CD14-positive monocyte (primary cell): ENCODE measurements at regions not wholly inside any gene's neighbourhood (a gene's known extent, or its start where the extent isn't known, plus 50 kb on each side); places are given as distances from the start of the nearest gene placed in this dataset.

Experiments
- DNase-seq, 3 donors: peaks; one replicate each; pipeline ENCODE4 v3.0.0-alpha.2; 2011 to 2022
- H2AFZ ChIP-seq: 2 replicates; pipeline ENCODE4 v1.6.0; 2012; ENCODE audit warnings: mild to moderate bottlenecking, low read depth, low read length, inconsistent platforms; ENCODE audit not compliant: insufficient read depth, poor library complexity, severe bottlenecking
- H3K27ac ChIP-seq, 2 donors: 1 replicate in 1 of 2; 2 replicates in 1 of 2; pipeline ENCODE4 v1.5.1; 2012 to 2013; ENCODE audit warnings: low read length in 2 of 2, control low read depth in 1 of 2, inconsistent platforms in 1 of 2, low read depth in 1 of 2, mild to moderate bottlenecking in 1 of 2
- H3K27me3 ChIP-seq, 2 donors: one replicate each; pipeline versions ENCODE4 v1.6.0 to v1.6.1; 2011 to 2013; ENCODE audit warnings: low read length in 2 of 2; ENCODE audit not compliant: control insufficient read depth in 2 of 2, insufficient read depth in 2 of 2
- H3K36me3 ChIP-seq, 2 donors: replicated peaks in 1 of 2; 1 replicate in 1 of 2; 2 replicates in 1 of 2; pipeline versions ENCODE4 v1.5.1 to v1.6.1; 2012 to 2013; ENCODE audit warnings: low read length in 2 of 2, control low read depth in 1 of 2, inconsistent platforms in 1 of 2, mild to moderate bottlenecking in 1 of 2; ENCODE audit not compliant: insufficient read depth in 2 of 2, control insufficient read depth in 1 of 2
- H3K4me1 ChIP-seq, 2 donors: 1 replicate in 1 of 2; 2 replicates in 1 of 2; pipeline versions ENCODE4 v1.5.1 to v1.6.1; 2012 to 2013; ENCODE audit warnings: low read length in 2 of 2, control low read depth in 1 of 2, inconsistent platforms in 1 of 2, mild to moderate bottlenecking in 1 of 2, moderate library complexity in 1 of 2; ENCODE audit not compliant: insufficient read depth in 2 of 2, control insufficient read depth in 1 of 2
- H3K4me2 ChIP-seq: replicated peaks from 2 replicates; pipeline ENCODE3; 2012; ENCODE audit warnings: low read length, moderate library complexity, mild to moderate bottlenecking; ENCODE audit not compliant: poor library complexity, severe bottlenecking; ENCODE audit errors: extremely low read depth
- H3K4me3 ChIP-seq, 3 experiments: fragments of 200-600 bp in 1 of 3; sonication (generic) in 1 of 3; replicated peaks in 1 of 3; 1 replicate in 2 of 3; 2 replicates in 1 of 3; pipeline ENCODE4 v1.5.1; 2011 to 2013; ENCODE audit warnings: low read length in 3 of 3, mild to moderate bottlenecking in 3 of 3, control low read depth in 2 of 3, low read depth in 2 of 3, inconsistent platforms in 1 of 3, moderate library complexity in 1 of 3
- H3K79me2 ChIP-seq: 2 replicates; pipeline ENCODE4 v1.6.0; 2012; ENCODE audit warnings: mild to moderate bottlenecking, control low read depth, inconsistent platforms, low read length, moderate library complexity; ENCODE audit not compliant: insufficient read depth
- H3K9ac ChIP-seq: 2 replicates; pipeline ENCODE4 v1.6.0; 2017; ENCODE audit warnings: low read length, mild to moderate bottlenecking; ENCODE audit not compliant: insufficient read depth, poor library complexity, severe bottlenecking
- H3K9me3 ChIP-seq, 2 donors: replicated peaks in 1 of 2; 1 replicate in 1 of 2; 2 replicates in 1 of 2; pipeline versions ENCODE4 v1.5.1 to v1.6.1; 2012 to 2013; ENCODE audit warnings: low read length in 2 of 2, control low read depth in 1 of 2; ENCODE audit not compliant: control insufficient read depth in 1 of 2, insufficient read depth in 1 of 2
- H4K20me1 ChIP-seq: 2 replicates; pipeline ENCODE4 v1.6.0; 2012; ENCODE audit warnings: mild to moderate bottlenecking, low read length, control low read depth, moderate library complexity; ENCODE audit not compliant: insufficient read depth
- H3K27ac Mint-ChIP-seq, 7 donors: one replicate each; pipeline ENCODE4 v1.8.0; 2020; ENCODE audit warnings: mild to moderate bottlenecking in 7 of 7, mixed read lengths in 7 of 7, moderate library complexity in 6 of 7, inconsistent platforms in 2 of 7
- H3K27me3 Mint-ChIP-seq, 3 donors: one replicate each; pipeline ENCODE4 v1.8.0; 2021 to 2022; ENCODE audit warnings: low read depth in 3 of 3, mild to moderate bottlenecking in 3 of 3, mixed read lengths in 3 of 3, moderate library complexity in 3 of 3, inconsistent platforms in 1 of 3
- H3K36me3 Mint-ChIP-seq, 2 donors: one replicate each; pipeline ENCODE4 v1.8.0; 2020; ENCODE audit warnings: mixed read lengths in 2 of 2, inconsistent platforms in 1 of 2, mild to moderate bottlenecking in 1 of 2
- H3K4me1 Mint-ChIP-seq: one replicate; pipeline ENCODE4 v1.8.0; 2020; ENCODE audit warnings: mild to moderate bottlenecking, mixed read lengths
- H3K4me3 Mint-ChIP-seq, 2 donors: one replicate each; pipeline ENCODE4 v1.8.0; 2020; ENCODE audit warnings: mild to moderate bottlenecking in 2 of 2, mixed read lengths in 2 of 2, moderate library complexity in 1 of 2
- H3K9me3 Mint-ChIP-seq, 7 donors: one replicate each; pipeline ENCODE4 v1.8.0; 2020 to 2022; ENCODE audit warnings: mixed read lengths in 7 of 7, mild to moderate bottlenecking in 6 of 7, moderate library complexity in 6 of 7, inconsistent platforms in 2 of 7
- CTCF ChIP-seq: fragments of 200-600 bp; IDR thresholded peaks from one replicate; pipeline ENCODE4 v1.8.0; 2022; ENCODE audit warnings: antibody characterized with exemption, mild to moderate bottlenecking
- WGBS: methylation state at CpG from one replicate; pipeline ENCODE4 v1.1.5; 2013; ENCODE audit warnings: missing lambda C conversion rate; ENCODE audit not compliant: insufficient coverage; 5-methylcytosine and 5-hydroxymethylcytosine counted together
- intact Hi-C, 2 donors: fragments of 100-400 bp; cut with micrococcal nuclease; formaldehyde crosslinking; loops; one replicate each; pipeline versions ENCODE4 v1.15.0 to v1.15.1; 2023

- H3K4me1 ChIP-seq = no peaks in the 10 kb centered on the region
- Mint-ChIP-seq H3K9me3 (peaks cover 0 to 2% (median 0%) of the 10 kb centered on the region in 7 donors), H3K36me3 (no peaks in the 10 kb centered on the region), H3K4me3 (no peak overlapping the region), H3K4me1 (peaks cover 9% of the 10 kb centered on the region), H3K27ac (no peak overlapping the region), H3K27me3 (peaks cover 0 to 2% (median 0%) of the 10 kb centered on the region in 3 donors)
- intact Hi-C loops = no loop called here
- no peak for TF ChIP-seq CTCF
- H3K9ac ChIP-seq = no peak overlapping the region
- no peaks in the 10 kb centered on the region for H3K36me3 ChIP-seq
- H3K4me3 ChIP-seq = no peak overlapping the region
- DNase-seq = no peak
- WGBS = 100% methylated on average over 1 of the region's 1 CpG
- no peak overlapping the region for H2AFZ ChIP-seq
- H3K79me2 ChIP-seq = no peaks in the 10 kb centered on the region
- no peaks in the 10 kb centered on the region for H4K20me1 ChIP-seq
- H3K27ac ChIP-seq = no peak overlapping the region
- H3K4me2 ChIP-seq = no peak overlapping the region
- no peaks in the 10 kb centered on the region for H3K9me3 ChIP-seq
- H3K27me3 ChIP-seq = no peaks in the 10 kb centered on the region
These were observed 513.5 kb upstream of the ZEB2 start for GRCh38 chr2:145033438-145033837.

- no peaks in the 10 kb centered on the region for H3K79me2 ChIP-seq
These were observed 512.9 kb upstream of the ZEB2 start for GRCh38 chr2:145032791-145033190.

More at GRCh38 chr2:145032791-145033190, 512.9 kb upstream of the ZEB2 start:
- Histone ChIP-seq H2AFZ (no peak overlapping the region), H4K20me1 (no peaks in the 10 kb centered on the region), H3K36me3 (no peaks in the 10 kb centered on the region), H3K27ac (no peak overlapping the region), H3K4me1 (no peaks in the 10 kb centered on the region), H3K9me3 (no peaks in the 10 kb centered on the region), H3K4me3 (no peak overlapping the region), H3K9ac (no peak overlapping the region), H3K27me3 (no peaks in the 10 kb centered on the region), H3K4me2 (no peak overlapping the region)
- Mint-ChIP-seq H3K9me3 (peaks cover 0 to 2% (median 0%) of the 10 kb centered on the region in 7 donors), H3K4me3 (no peak overlapping the region), H3K27ac (no peak overlapping the region), H3K4me1 (peaks cover 8% of the 10 kb centered on the region), H3K36me3 (no peaks in the 10 kb centered on the region), H3K27me3 (no peaks in the 10 kb centered on the region)
- intact Hi-C loops = no loop called here
- 100% methylated on average over 1 of the region's 2 CpGs for WGBS
- no peak for TF ChIP-seq CTCF
- no peak for DNase-seq
